Hepatocyte (in vitro differentiated cells): ENCODE measurements at regions not wholly inside any gene's neighbourhood (a gene's known extent, or its start where the extent isn't known, plus 50 kb on each side); places are given as distances from the start of the nearest gene placed in this dataset.

ENCODE experiments used
- DNase-seq: peaks from one replicate; pipeline ENCODE4 v3.0.0-alpha.2; 2016; ENCODE audit warnings: low spot score
- H2AFZ ChIP-seq: fragments of 200-600 bp; sonication (generic); 2 replicates; pipeline ENCODE4 v1.6.0; 2016; ENCODE audit warnings: antibody characterized with exemption, mild to moderate bottlenecking
- H3K27ac ChIP-seq: fragments of 200-600 bp; sonication (generic); 2 replicates; pipeline ENCODE4 v1.5.1; 2016; ENCODE audit warnings: mild to moderate bottlenecking
- H3K27me3 ChIP-seq: fragments of 200-600 bp; sonication (generic); 2 replicates; pipeline ENCODE4 v1.6.1; 2016
- H3K36me3 ChIP-seq: fragments of 200-600 bp; sonication (generic); replicated peaks from 2 replicates; pipeline ENCODE4 v1.5.1; 2016; ENCODE audit warnings: low read depth; ENCODE audit not compliant: insufficient read depth
- H3K4me1 ChIP-seq: fragments of 200-600 bp; sonication (generic); 2 replicates; pipeline ENCODE4 v1.5.1; 2016; ENCODE audit warnings: mild to moderate bottlenecking, moderate library complexity; ENCODE audit not compliant: insufficient read depth
- H3K4me2 ChIP-seq: fragments of 200-600 bp; sonication (generic); 2 replicates; pipeline ENCODE4 v1.6.0; 2016
- H3K4me3 ChIP-seq: fragments of 200-600 bp; sonication (generic); 2 replicates; pipeline ENCODE4 v1.5.1; 2016; ENCODE audit warnings: mild to moderate bottlenecking
- H3K79me2 ChIP-seq: fragments of 200-600 bp; sonication (generic); 2 replicates; pipeline ENCODE4 v1.6.0; 2017; ENCODE audit warnings: mild to moderate bottlenecking
- H3K9me2 ChIP-seq: fragments of 200-600 bp; sonication (generic); replicated peaks from 2 replicates; pipeline ENCODE4 v1.6.0; 2017; ENCODE audit warnings: mild to moderate bottlenecking; ENCODE audit not compliant: insufficient read depth
- H3K9me3 ChIP-seq: fragments of 200-600 bp; sonication (generic); 2 replicates; pipeline ENCODE4 v1.5.1; 2016; ENCODE audit warnings: low read depth, mild to moderate bottlenecking
- H4K20me1 ChIP-seq: fragments of 200-600 bp; sonication (generic); 2 replicates; pipeline ENCODE4 v1.6.0; 2016; ENCODE audit warnings: mild to moderate bottlenecking; ENCODE audit not compliant: insufficient read depth, poor library complexity, severe bottlenecking
- CTCF ChIP-seq: fragments of 200-600 bp; sonication (generic); IDR thresholded peaks from 2 replicates; pipeline ENCODE4 v1.5.1; 2016; ENCODE audit warnings: antibody characterized with exemption, mild to moderate bottlenecking; ENCODE audit not compliant: poor library complexity
- EZH2 ChIP-seq: fragments of 200-600 bp; sonication (generic); IDR thresholded peaks from 2 replicates; pipeline ENCODE4 v1.6.1; 2016; ENCODE audit warnings: antibody characterized with exemption, mild to moderate bottlenecking, borderline replicate concordance
- EZH2phosphoT487 ChIP-seq: fragments of 200-600 bp; sonication (generic); IDR thresholded peaks from one replicate; pipeline ENCODE4 v1.6.1; 2018; ENCODE audit warnings: antibody characterized with exemption, mild to moderate bottlenecking, low read depth, moderate library complexity; ENCODE audit not compliant: unreplicated experiment, severe bottlenecking
- WGBS: methylation state at CpG from one replicate; pipeline ENCODE4 v1.1.6; 2016; ENCODE audit warnings: low lambda C conversion rate; ENCODE audit errors: missing lambda C conversion rate; 5-methylcytosine and 5-hydroxymethylcytosine counted together

DNA sequence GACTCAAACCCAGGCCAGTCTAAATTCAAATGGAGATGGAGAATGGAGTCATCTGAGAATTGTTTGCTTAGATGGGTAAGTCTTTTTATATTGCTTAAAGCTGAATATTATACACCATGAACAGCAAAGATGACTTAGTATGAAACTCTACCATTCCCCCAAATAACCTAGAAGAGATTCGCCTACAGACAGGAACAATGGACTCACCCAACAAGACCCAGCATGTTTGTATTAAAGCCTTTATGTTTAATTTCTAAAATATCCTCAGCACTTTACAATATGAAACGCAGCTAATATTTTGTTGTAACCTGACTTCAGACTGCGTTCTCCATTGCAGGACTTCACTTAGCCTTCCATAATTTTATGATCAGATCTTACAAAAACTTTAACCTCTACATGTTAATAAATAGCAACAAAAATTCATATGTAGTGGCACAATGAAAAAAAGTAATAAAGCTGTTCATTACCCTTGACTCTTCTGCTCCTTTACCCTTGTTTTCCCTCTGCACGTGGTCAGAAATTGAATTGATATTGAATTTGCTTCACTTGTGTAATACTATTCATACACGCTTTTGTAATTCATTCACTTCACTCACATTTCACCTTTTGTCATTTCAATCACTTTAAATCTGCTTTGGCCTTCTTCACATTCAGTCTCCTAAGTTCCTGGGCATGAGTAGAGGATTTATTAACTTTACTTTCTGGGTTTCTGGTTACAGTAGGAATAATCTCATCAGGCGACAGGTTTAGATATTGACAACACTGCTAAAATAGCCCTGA, 177.3 kb upstream of the PTBP2 start:
- 92% methylated on average over 6 of the region's 6 CpGs for WGBS
- Histone ChIP-seq H3K9me3 (no peaks in the 10 kb centered on the region), H3K4me2 (no peak overlapping the region), H2AFZ (no peak overlapping the region), H3K4me1 (peaks cover 9% of the 10 kb centered on the region), H3K27me3 (no peaks in the 10 kb centered on the region), H3K27ac (no peak overlapping the region), H3K79me2 (no peaks in the 10 kb centered on the region), H4K20me1 (no peaks in the 10 kb centered on the region), H3K9me2 (no peaks in the 10 kb centered on the region), H3K4me3 (no peak overlapping the region), H3K36me3 (no peaks in the 10 kb centered on the region)
- no peak for DNase-seq
- no peak for TF ChIP-seq CTCF
- TF ChIP-seq EZH2phosphoT487, result no peak
- TF ChIP-seq EZH2, result no peak

DNA sequence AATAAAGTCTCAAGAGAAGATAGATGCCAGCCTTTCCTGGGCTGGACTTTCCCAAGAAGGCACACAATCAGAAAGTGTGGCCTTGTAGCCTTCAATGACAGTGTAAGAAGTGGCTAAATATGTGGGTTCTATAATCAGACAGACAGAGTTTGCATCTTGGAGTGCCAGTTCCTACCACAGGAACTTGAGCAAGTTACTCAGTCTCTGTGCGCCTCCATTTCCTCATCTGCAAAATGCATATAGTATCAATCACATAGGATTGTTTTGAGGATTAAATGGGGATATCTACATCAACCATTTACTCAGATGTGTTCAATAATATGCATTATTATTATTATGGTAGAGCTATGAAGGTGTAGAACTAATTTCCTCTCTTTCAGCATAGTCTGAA, 176.8 kb upstream of the PTBP2 start:
- Histone ChIP-seq H3K4me1 (peaks cover 3% of the 10 kb centered on the region), H2AFZ (no peak overlapping the region), H4K20me1 (no peaks in the 10 kb centered on the region), H3K79me2 (no peaks in the 10 kb centered on the region), H3K4me3 (no peak overlapping the region), H3K36me3 (no peaks in the 10 kb centered on the region), H3K27ac (no peak overlapping the region), H3K27me3 (no peaks in the 10 kb centered on the region), H3K4me2 (no peak overlapping the region), H3K9me3 (no peaks in the 10 kb centered on the region), H3K9me2 (no peaks in the 10 kb centered on the region)
- TF ChIP-seq EZH2, result no peak
- TF ChIP-seq EZH2phosphoT487, result no peak
- TF ChIP-seq CTCF, result no peak
- WGBS, result 100% methylated on average over 1 of the region's 1 CpG
- no peak for DNase-seq

GRCh38 chr1:96545935-96546656, 175.5 kb upstream of the PTBP2 start:
- Histone ChIP-seq H3K79me2 (no peaks in the 10 kb centered on the region), H3K4me1 (no peaks in the 10 kb centered on the region), H3K36me3 (no peaks in the 10 kb centered on the region), H3K9me2 (no peaks in the 10 kb centered on the region), H3K27ac (no peak overlapping the region), H2AFZ (no peak overlapping the region), H3K27me3 (no peaks in the 10 kb centered on the region), H3K9me3 (no peaks in the 10 kb centered on the region), H3K4me3 (no peak overlapping the region), H3K4me2 (no peak overlapping the region), H4K20me1 (no peaks in the 10 kb centered on the region)
- TF ChIP-seq CTCF (no peak), EZH2 (no peak), EZH2phosphoT487 (no peak)
- DNase-seq, result no peak
- WGBS, result 86% methylated on average over 4 of the region's 4 CpGs
